A673 (cell line): ENCODE measurements at regions not wholly inside any gene's neighbourhood (a gene's known extent, or its start where the extent isn't known, plus 50 kb on each side); places are given as distances from the start of the nearest gene placed in this dataset.

ENCODE experiments used
- BruUV-seq: library from RNA; stranded (reverse); fragments of 400-500 nt; replicated peaks from 2 replicates; lab custom pipeline; 2021; lab: Mats Ljungman, UMichigan
- CTCF ChIA-PET: fragments of 300-600 bp; sonication (Branson Sonifier 250); formaldehyde crosslinking; loops from one replicate; lab custom pipeline; 2022; ENCODE audit warnings: antibody characterized with exemption; lab: Charles Lee
- POLR2A ChIA-PET: fragments of 300-600 bp; sonication (Branson Sonifier 250); formaldehyde crosslinking; loops from one replicate; lab custom pipeline; 2022; ENCODE audit warnings: antibody characterized with exemption; ENCODE audit not compliant: low non-redundant PET; lab: Charles Lee
- DNase-seq: peaks from one replicate; pipeline ENCODE4 v3.0.0-alpha.2; 2015; ENCODE audit warnings: low spot score
- H3K27ac ChIP-seq: fragments of 200-600 bp; sonication (generic); 2 replicates; pipeline ENCODE4 v1.5.1; 2016; ENCODE audit warnings: mixed run types, low read depth, mild to moderate bottlenecking, mixed read lengths, antibody characterized with exemption, low read length; ENCODE audit not compliant: poor library complexity, severe bottlenecking
- H3K27me3 ChIP-seq: fragments of 200-600 bp; sonication (generic); replicated peaks from 2 replicates; pipeline ENCODE4 v1.6.1; 2017; ENCODE audit warnings: mixed run types, low read depth, mild to moderate bottlenecking, mixed read lengths, antibody characterized with exemption, low read length; ENCODE audit not compliant: insufficient read depth, poor library complexity
- H3K36me3 ChIP-seq: fragments of 200-600 bp; sonication (generic); 2 replicates; pipeline ENCODE4 v1.6.1; 2016; ENCODE audit warnings: mixed run types, mild to moderate bottlenecking, mixed read lengths, antibody characterized with exemption, low read length; ENCODE audit not compliant: insufficient read depth, poor library complexity, severe bottlenecking
- H3K4me1 ChIP-seq: fragments of 200-600 bp; sonication (generic); 2 replicates; pipeline ENCODE4 v1.6.1; 2017; ENCODE audit warnings: mixed run types, mild to moderate bottlenecking, mixed read lengths, antibody characterized with exemption, low read length; ENCODE audit not compliant: insufficient read depth, poor library complexity, severe bottlenecking
- H3K4me3 ChIP-seq: fragments of 200-600 bp; sonication (generic); 2 replicates; pipeline ENCODE4 v1.5.1; 2016; ENCODE audit warnings: low read depth, mixed run types, mild to moderate bottlenecking, mixed read lengths, low read length; ENCODE audit not compliant: poor library complexity, severe bottlenecking
- H3K9me3 ChIP-seq: fragments of 200-600 bp; sonication (generic); 2 replicates; pipeline ENCODE4 v1.6.1; 2016; ENCODE audit warnings: mixed run types, low read depth, mild to moderate bottlenecking, mixed read lengths, antibody characterized with exemption, low read length; ENCODE audit not compliant: poor library complexity, severe bottlenecking
- CTCF ChIP-seq: fragments of 300-800, 200-600 bp; sonication (generic); conservative IDR thresholded peaks from 2 replicates; pipeline ENCODE4 v1.5.1; 2017; ENCODE audit warnings: low read depth, mild to moderate bottlenecking, antibody characterized with exemption, low read length, moderate library complexity, mixed read lengths
- EZH2 ChIP-seq: fragments of 200-600 bp; sonication (generic); IDR thresholded peaks from 2 replicates; pipeline ENCODE4 v1.6.1; 2017; ENCODE audit warnings: borderline replicate concordance, low read depth, mild to moderate bottlenecking, mixed read lengths, antibody characterized with exemption, low read length; ENCODE audit not compliant: poor library complexity, severe bottlenecking
- intact Hi-C: fragments of 100-400 bp; cut with micrococcal nuclease; formaldehyde crosslinking; loops from one replicate; pipeline ENCODE4 v1.10.0; 2022; ENCODE audit not compliant: unreplicated experiment

- no peaks in the 10 kb centered on the region for H3K36me3 ChIP-seq
- no peak overlapping the region for H3K4me3 ChIP-seq
- H3K27me3 ChIP-seq: peaks cover 3% of the 10 kb centered on the region
- DNase-seq: no peak
- H3K27ac ChIP-seq: no peak overlapping the region
- TF ChIP-seq CTCF (no peak), EZH2 (no peak)
- ChIA-PET POLR2A (no interaction called here), CTCF (no interaction called here)
- intact Hi-C loops: no loop called here
- no peaks in the 10 kb centered on the region for H3K4me1 ChIP-seq
- no peaks in the 10 kb centered on the region for H3K9me3 ChIP-seq
- no TSS peak for BruUV-seq
Measured at GRCh38 chr6:105561486-105561885, 158.6 kb upstream of the PREP start.

GRCh38 chr6:105560611-105561066, 157.8 kb upstream of the PREP start:
- TF ChIP-seq CTCF (no peak), EZH2 (no peak)
- Histone ChIP-seq H3K27me3 (peaks cover 3% of the 10 kb centered on the region), H3K9me3 (no peaks in the 10 kb centered on the region), H3K36me3 (no peaks in the 10 kb centered on the region), H3K27ac (no peak overlapping the region), H3K4me3 (no peak overlapping the region), H3K4me1 (no peaks in the 10 kb centered on the region)
- ChIA-PET CTCF (no interaction called here), POLR2A (no interaction called here)
- no TSS peak for BruUV-seq
- no peak for DNase-seq
- intact Hi-C loops: no loop called here

- Histone ChIP-seq H3K27me3 (peaks cover 3% of the 10 kb centered on the region), H3K27ac (no peak overlapping the region), H3K9me3 (no peaks in the 10 kb centered on the region), H3K36me3 (no peaks in the 10 kb centered on the region), H3K4me1 (no peaks in the 10 kb centered on the region), H3K4me3 (no peak overlapping the region)
- no TSS peak for BruUV-seq
- intact Hi-C loops: no loop called here
- POLR2A ChIA-PET: no interaction called here
- no peak for DNase-seq
- CTCF ChIA-PET: no interaction called here
- TF ChIP-seq EZH2: no peak
- no peak for TF ChIP-seq CTCF
Measured at GRCh38 chr6:105557291-105557690, 154.4 kb upstream of the PREP start.
